Peyer's patch (tissue), 4 donors: ENCODE measurements at regions not wholly inside any gene's neighbourhood (a gene's known extent, or its start where the extent isn't known, plus 50 kb on each side); places are given as distances from the start of the nearest gene placed in this dataset.

Experiments used
- CTCF ChIP-seq, 6 experiments: fragments of 450-650 bp in 4 of 6; fragments of 200-600 bp in 2 of 6; sonication (generic) in 1 of 6; IDR thresholded peaks; one replicate each; pipeline ENCODE4 v1.5.1; 2017 to 2019; ENCODE audit warnings: antibody characterized with exemption in 6 of 6, mild to moderate bottlenecking in 3 of 6, moderate library complexity in 1 of 6
- POLR2A ChIP-seq, 2 donors: fragments of 450-650 bp; IDR thresholded peaks; one replicate each; pipeline ENCODE4 v1.5.1; 2017; ENCODE audit warnings: antibody characterized with exemption in 2 of 2, mild to moderate bottlenecking in 2 of 2, moderate library complexity in 2 of 2

- TF ChIP-seq CTCF (IDR thresholded peaks at IDR 0.05) (no peak), POLR2A (IDR thresholded peaks at IDR 0.05) (no peak)
Observed at GRCh38 chr13:94967183-94968039, 255.1 kb upstream of the SOX21 start.
